GM12873 (cell line): ENCODE measurements at regions not wholly inside any gene's neighbourhood (a gene's known extent, or its start where the extent isn't known, plus 50 kb on each side); places are given as distances from the start of the nearest gene placed in this dataset.

Experiments
- TF ChIP-seq, protein P1 (sequence below): IDR thresholded peaks from 2 replicates; pipeline ENCODE4 v1.5.1; 2012; ENCODE audit warnings: low read depth, mild to moderate bottlenecking, moderate library complexity, low read length, control low read depth; ENCODE audit not compliant: insufficient read depth; ENCODE audit errors: missing control alignments

- TF ChIP-seq, protein P1, sequence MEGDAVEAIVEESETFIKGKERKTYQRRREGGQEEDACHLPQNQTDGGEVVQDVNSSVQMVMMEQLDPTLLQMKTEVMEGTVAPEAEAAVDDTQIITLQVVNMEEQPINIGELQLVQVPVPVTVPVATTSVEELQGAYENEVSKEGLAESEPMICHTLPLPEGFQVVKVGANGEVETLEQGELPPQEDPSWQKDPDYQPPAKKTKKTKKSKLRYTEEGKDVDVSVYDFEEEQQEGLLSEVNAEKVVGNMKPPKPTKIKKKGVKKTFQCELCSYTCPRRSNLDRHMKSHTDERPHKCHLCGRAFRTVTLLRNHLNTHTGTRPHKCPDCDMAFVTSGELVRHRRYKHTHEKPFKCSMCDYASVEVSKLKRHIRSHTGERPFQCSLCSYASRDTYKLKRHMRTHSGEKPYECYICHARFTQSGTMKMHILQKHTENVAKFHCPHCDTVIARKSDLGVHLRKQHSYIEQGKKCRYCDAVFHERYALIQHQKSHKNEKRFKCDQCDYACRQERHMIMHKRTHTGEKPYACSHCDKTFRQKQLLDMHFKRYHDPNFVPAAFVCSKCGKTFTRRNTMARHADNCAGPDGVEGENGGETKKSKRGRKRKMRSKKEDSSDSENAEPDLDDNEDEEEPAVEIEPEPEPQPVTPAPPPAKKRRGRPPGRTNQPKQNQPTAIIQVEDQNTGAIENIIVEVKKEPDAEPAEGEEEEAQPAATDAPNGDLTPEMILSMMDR: no peak
Observed at GRCh38 chr11:44379141-44380008, 69.4 kb upstream of the ALX4 start.

DNA sequence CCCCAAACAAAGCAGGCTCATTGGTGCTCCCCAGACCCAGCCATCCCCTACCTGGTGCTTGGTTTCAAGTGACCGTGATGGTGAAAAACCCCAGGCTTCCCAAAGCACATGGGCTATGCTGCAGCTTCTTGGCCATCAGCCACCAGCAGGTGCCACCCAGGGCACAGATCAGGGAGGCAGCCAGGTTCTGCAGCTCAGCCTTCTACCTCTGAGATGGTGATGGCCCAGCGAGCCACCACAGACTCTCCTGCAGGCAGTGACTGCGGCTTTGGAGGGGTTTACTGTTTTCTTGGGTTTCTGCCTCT lies 70.0 kb upstream of the ALX4 start:
- TF ChIP-seq, protein P1: no peak

- TF ChIP-seq, protein P1: no peak
Observed at GRCh38 chr11:44380820-44381219, 70.9 kb upstream of the ALX4 start.

- TF ChIP-seq, protein P1: no peak
Observed at GRCh38 chr11:44381261-44381660, 71.3 kb upstream of the ALX4 start.

DNA sequence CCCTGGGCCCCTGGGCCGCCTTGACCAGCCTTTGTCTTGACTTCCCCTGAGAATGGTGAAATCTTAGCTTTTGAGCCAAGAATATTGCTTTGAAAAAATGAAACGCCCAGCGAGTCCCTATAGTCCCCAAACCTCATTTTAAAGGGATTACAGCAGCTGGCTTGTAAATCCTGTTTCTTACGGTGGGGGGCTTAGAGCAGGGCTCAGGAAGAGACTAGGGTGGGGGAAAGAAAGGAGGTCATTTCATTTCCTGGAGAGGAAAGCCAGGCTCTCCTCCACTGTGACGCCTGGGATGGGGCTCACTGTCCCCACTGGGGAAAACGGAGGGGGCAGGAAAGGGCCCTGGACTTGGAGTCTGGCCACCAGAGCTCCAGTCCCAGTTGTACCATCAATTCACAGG lies 72.2 kb upstream of the ALX4 start:
- TF ChIP-seq, protein P1: no peak

DNA sequence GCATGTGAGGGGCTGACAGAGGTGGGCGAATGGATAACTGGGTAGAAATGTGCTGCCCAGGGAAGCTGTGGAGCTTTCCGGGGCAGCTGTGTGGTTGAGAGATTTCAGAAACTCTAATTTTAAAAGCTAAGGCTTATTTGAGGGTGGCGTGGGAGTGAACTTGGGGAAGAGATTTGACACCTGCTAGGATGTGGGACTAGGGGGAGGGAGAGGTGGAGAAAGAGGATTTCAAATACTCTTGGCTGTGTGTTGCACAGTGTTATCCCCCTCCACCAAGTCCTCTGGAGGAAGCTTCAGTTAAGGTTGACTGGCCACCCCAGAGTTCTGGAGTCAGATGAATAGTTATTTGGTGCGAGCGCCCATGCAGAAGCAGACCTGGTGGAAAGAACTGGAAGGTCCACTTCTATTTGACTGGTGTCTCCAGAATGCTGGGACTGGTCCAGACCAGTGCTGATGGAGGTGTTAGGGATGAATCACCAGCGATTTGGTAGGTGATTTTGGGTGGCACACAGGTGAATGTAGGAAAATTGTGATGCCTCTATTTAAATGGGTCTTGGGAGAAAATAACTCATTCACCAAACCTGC lies 72.8 kb upstream of the ALX4 start:
- TF ChIP-seq, protein P1: no peak

GRCh38 chr11:44383246-44383645 lies 73.3 kb upstream of the ALX4 start:
- TF ChIP-seq, protein P1: no peak
